ENCODE measurements at regions not wholly inside any gene's neighbourhood (a gene's known extent, or its start where the extent isn't known, plus 50 kb on each side); places are given as distances from the start of the nearest gene placed in this dataset.

DNA sequence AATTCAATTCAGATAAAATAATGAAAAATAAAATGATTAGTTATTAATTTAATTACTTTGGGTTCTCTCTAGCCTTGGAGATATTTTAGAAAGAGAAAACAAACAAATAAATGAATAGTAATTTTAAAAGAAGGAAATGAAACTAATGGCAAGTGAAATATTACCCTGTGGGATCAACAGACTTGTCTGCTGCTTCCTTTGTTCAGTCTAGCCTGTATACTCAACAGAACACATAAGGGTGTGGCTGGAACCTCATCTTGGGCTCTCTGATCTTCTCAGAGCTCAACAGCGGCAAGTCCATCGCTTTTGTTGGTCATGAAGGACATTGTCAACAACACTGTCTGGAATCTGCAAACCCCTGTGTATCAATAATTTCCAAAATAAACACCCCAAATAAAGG lies 904.9 kb downstream of the IPMK start:
- Histone ChIP-seq H4K91ac (ENCODE audit: low read depth, low read length, poor library complexity) (no peak overlapping the region), H3K9me3 (replicated peaks in 1 of 2; ENCODE audit: control insufficient read depth in 2 of 2, insufficient read depth in 1 of 2, low read depth in 1 of 2, low read length in 2 of 2) (no peaks in the 10 kb centered on the region), H3K4me1 (ENCODE audit: control insufficient read depth in 2 of 2, insufficient read depth in 1 of 2, low read depth in 1 of 2, low read length in 2 of 2) (no peaks in the 10 kb centered on the region), H3K4ac (ENCODE audit: low read length) (no peak overlapping the region), H3K14ac (ENCODE audit: low read length) (no peak overlapping the region), H2BK5ac (ENCODE audit: low read length) (no peak overlapping the region), H3K36me3 (replicated peaks in 1 of 2; ENCODE audit: control insufficient read depth in 2 of 2, insufficient read depth in 2 of 2, low read length in 2 of 2) (no peaks in the 10 kb centered on the region), H2BK15ac (ENCODE audit: low read length) (no peak overlapping the region), H3K27me3 (ENCODE audit: control insufficient read depth in 3 of 3, insufficient read depth in 3 of 3, low read depth in 1 of 3, low read length in 3 of 3) (no peaks in the 10 kb centered on the region), H4K8ac (ENCODE audit: low read depth, low read length) (no peak overlapping the region), H3K18ac (ENCODE audit: low read length) (no peak overlapping the region), H3K27ac (replicated peaks; ENCODE audit: low read length) (no peak overlapping the region), H3K4me3 (ENCODE audit: low read length in 2 of 2) (no peak overlapping the region), H2BK120ac (ENCODE audit: low read depth, low read length) (no peak overlapping the region), H2BK12ac (ENCODE audit: low read length) (no peak overlapping the region), H3K4me2 (ENCODE audit: insufficient read depth, low read length, poor library complexity, severe bottlenecking) (no peak overlapping the region), H2AK5ac (ENCODE audit: low read depth, low read length) (no peak overlapping the region), H3K23ac (ENCODE audit: low read depth, low read length, poor library complexity) (no peak overlapping the region), H2AFZ (ENCODE audit: low read length) (no peak overlapping the region), H3K79me1 (ENCODE audit: low read depth, low read length) (no peaks in the 10 kb centered on the region), H3K9ac (ENCODE audit: low read depth, low read length, poor library complexity) (no peak overlapping the region)
- DNase-seq (ENCODE audit: low spot score) = no peak
- WGBS, 2 donors (ENCODE audit: extremely low coverage in 2 of 2, insufficient read length in 2 of 2, insufficient replicate concordance in 1 of 2) = no CpG with 5 or more reads among the region's 2 CpGs

DNA sequence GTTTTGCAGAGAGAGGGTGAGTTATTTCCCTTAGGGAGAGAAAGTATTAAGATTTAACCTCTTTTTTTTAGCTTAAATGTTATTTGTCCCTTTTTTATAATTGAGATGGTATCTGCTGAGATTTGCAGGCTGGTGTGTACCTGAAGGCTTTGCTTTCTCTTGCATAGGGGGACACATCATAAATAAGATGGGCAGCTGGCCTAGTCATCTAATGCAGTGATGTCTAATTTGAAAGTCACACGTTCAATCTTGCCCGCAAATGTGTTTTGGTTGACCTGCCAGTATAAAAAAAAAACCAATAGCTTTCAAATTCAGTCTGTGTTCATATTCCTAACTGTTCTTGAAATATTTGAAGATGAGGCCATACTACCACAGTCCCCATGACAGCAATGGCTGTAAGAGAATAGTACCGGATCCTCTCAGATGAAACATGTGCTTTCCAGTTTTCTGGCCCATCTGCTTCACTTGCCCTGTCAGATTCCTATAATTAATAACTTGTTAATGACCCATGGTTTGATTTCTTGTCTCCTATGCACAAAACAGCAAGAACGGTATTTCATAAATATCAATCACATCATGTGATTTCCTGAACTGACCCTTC lies 914.2 kb downstream of the IPMK start:
- no CpG with 5 or more reads among the region's 4 CpGs for WGBS, 2 donors (ENCODE audit: extremely low coverage in 2 of 2, insufficient read length in 2 of 2, insufficient replicate concordance in 1 of 2)
- Histone ChIP-seq H3K4me1 (ENCODE audit: control insufficient read depth in 2 of 2, insufficient read depth in 1 of 2, low read depth in 1 of 2, low read length in 2 of 2) (no peaks in the 10 kb centered on the region), H2BK5ac (ENCODE audit: low read length) (no peak overlapping the region), H3K36me3 (replicated peaks in 1 of 2; ENCODE audit: control insufficient read depth in 2 of 2, insufficient read depth in 2 of 2, low read length in 2 of 2) (no peaks in the 10 kb centered on the region), H2BK120ac (ENCODE audit: low read depth, low read length) (no peak overlapping the region), H4K91ac (ENCODE audit: low read depth, low read length, poor library complexity) (no peak overlapping the region), H3K27ac (replicated peaks; ENCODE audit: low read length) (no peak overlapping the region), H2AK5ac (ENCODE audit: low read depth, low read length) (no peak overlapping the region), H3K4me2 (ENCODE audit: insufficient read depth, low read length, poor library complexity, severe bottlenecking) (no peak overlapping the region), H3K23ac (ENCODE audit: low read depth, low read length, poor library complexity) (no peak overlapping the region), H2BK15ac (ENCODE audit: low read length) (no peak overlapping the region), H2BK12ac (ENCODE audit: low read length) (no peak overlapping the region), H3K79me1 (ENCODE audit: low read depth, low read length) (no peaks in the 10 kb centered on the region), H3K18ac (ENCODE audit: low read length) (no peak overlapping the region), H3K4ac (ENCODE audit: low read length) (no peak overlapping the region), H4K8ac (ENCODE audit: low read depth, low read length) (no peak overlapping the region), H2AFZ (ENCODE audit: low read length) (no peak overlapping the region), H3K27me3 (ENCODE audit: control insufficient read depth in 3 of 3, insufficient read depth in 3 of 3, low read depth in 1 of 3, low read length in 3 of 3) (no peaks in the 10 kb centered on the region), H3K14ac (ENCODE audit: low read length) (no peak overlapping the region), H3K9ac (ENCODE audit: low read depth, low read length, poor library complexity) (no peak overlapping the region), H3K4me3 (ENCODE audit: low read length in 2 of 2) (no peak overlapping the region), H3K9me3 (replicated peaks in 1 of 2; ENCODE audit: control insufficient read depth in 2 of 2, insufficient read depth in 1 of 2, low read depth in 1 of 2, low read length in 2 of 2) (peaks cover 0 to 2% of the 10 kb centered on the region in 2 donors)
- no peak for DNase-seq (ENCODE audit: low spot score)

- DNase-seq (ENCODE audit: low spot score) = no peak
- no peak overlapping the region for H4K91ac ChIP-seq (ENCODE audit: low read depth, low read length, poor library complexity)
These were observed 916.6 kb downstream of the IPMK start for GRCh38 chr10:57351076-57351475.

GRCh38 chr10:57341294-57341693 lies 926.4 kb downstream of the IPMK start:
- no peak overlapping the region for H3K18ac ChIP-seq (ENCODE audit: low read length)
- no peak overlapping the region for H2AFZ ChIP-seq (ENCODE audit: low read length)
- H3K9me3 ChIP-seq (replicated peaks in 1 of 2; ENCODE audit: control insufficient read depth in 2 of 2, insufficient read depth in 1 of 2, low read depth in 1 of 2, low read length in 2 of 2) = peaks cover 7 to 14% of the 10 kb centered on the region in 2 donors
- no CpG with 5 or more reads among the region's 7 CpGs for WGBS, 2 donors (ENCODE audit: extremely low coverage in 2 of 2, insufficient read length in 2 of 2, insufficient replicate concordance in 1 of 2)
- DNase-seq (ENCODE audit: low spot score) = no peak
- H3K14ac ChIP-seq (ENCODE audit: low read length) = no peak overlapping the region
- no peak overlapping the region for H2BK120ac ChIP-seq (ENCODE audit: low read depth, low read length)
- H4K91ac ChIP-seq (ENCODE audit: low read depth, low read length, poor library complexity) = no peak overlapping the region
- no peaks in the 10 kb centered on the region for H3K79me1 ChIP-seq (ENCODE audit: low read depth, low read length)
- H3K4me2 ChIP-seq (ENCODE audit: insufficient read depth, low read length, poor library complexity, severe bottlenecking) = no peak overlapping the region
- no peaks in the 10 kb centered on the region for H3K4me1 ChIP-seq (ENCODE audit: control insufficient read depth in 2 of 2, insufficient read depth in 1 of 2, low read depth in 1 of 2, low read length in 2 of 2)
- H3K23ac ChIP-seq (ENCODE audit: low read depth, low read length, poor library complexity) = no peak overlapping the region
- H2AK5ac ChIP-seq (ENCODE audit: low read depth, low read length) = no peak overlapping the region
- no peak overlapping the region for H3K9ac ChIP-seq (ENCODE audit: low read depth, low read length, poor library complexity)
- H3K36me3 ChIP-seq (replicated peaks in 1 of 2; ENCODE audit: control insufficient read depth in 2 of 2, insufficient read depth in 2 of 2, low read length in 2 of 2) = no peaks in the 10 kb centered on the region
- no peak overlapping the region for H2BK5ac ChIP-seq (ENCODE audit: low read length)
- H4K8ac ChIP-seq (ENCODE audit: low read depth, low read length) = no peak overlapping the region
- H3K4me3 ChIP-seq (ENCODE audit: low read length in 2 of 2) = no peak overlapping the region
- no peak overlapping the region for H3K4ac ChIP-seq (ENCODE audit: low read length)
- no peak overlapping the region for H2BK12ac ChIP-seq (ENCODE audit: low read length)
- H3K27me3 ChIP-seq (ENCODE audit: control insufficient read depth in 3 of 3, insufficient read depth in 3 of 3, low read depth in 1 of 3, low read length in 3 of 3) = no peaks in the 10 kb centered on the region
- no peak overlapping the region for H2BK15ac ChIP-seq (ENCODE audit: low read length)
- no peak overlapping the region for H3K27ac ChIP-seq (replicated peaks; ENCODE audit: low read length)

More at GRCh38 chr10:57351076-57351475, 916.6 kb downstream of the IPMK start:
- H3K27me3 ChIP-seq (ENCODE audit: control insufficient read depth in 3 of 3, insufficient read depth in 3 of 3, low read depth in 1 of 3, low read length in 3 of 3) = no peaks in the 10 kb centered on the region
- H3K4me3 ChIP-seq (ENCODE audit: low read length in 2 of 2) = peak overlapping the region in 1 of 2 donors; percentile 5
- H2BK5ac ChIP-seq (ENCODE audit: low read length) = no peak overlapping the region
- no peaks in the 10 kb centered on the region for H3K79me1 ChIP-seq (ENCODE audit: low read depth, low read length)
- no peak overlapping the region for H2BK12ac ChIP-seq (ENCODE audit: low read length)
- H3K9me3 ChIP-seq (replicated peaks in 1 of 2; ENCODE audit: control insufficient read depth in 2 of 2, insufficient read depth in 1 of 2, low read depth in 1 of 2, low read length in 2 of 2) = peaks cover 0 to 2% of the 10 kb centered on the region in 2 donors
- no peak overlapping the region for H3K27ac ChIP-seq (replicated peaks; ENCODE audit: low read length)
- no peak overlapping the region for H2BK120ac ChIP-seq (ENCODE audit: low read depth, low read length)
- no CpG with 5 or more reads among the region's 2 CpGs for WGBS, 2 donors (ENCODE audit: extremely low coverage in 2 of 2, insufficient read length in 2 of 2, insufficient replicate concordance in 1 of 2)
- no peak overlapping the region for H2AK5ac ChIP-seq (ENCODE audit: low read depth, low read length)
- no peak overlapping the region for H2BK15ac ChIP-seq (ENCODE audit: low read length)
- no peak overlapping the region for H3K4ac ChIP-seq (ENCODE audit: low read length)
- H3K18ac ChIP-seq (ENCODE audit: low read length) = peak overlapping the region; percentile 31
- H3K4me1 ChIP-seq (ENCODE audit: control insufficient read depth in 2 of 2, insufficient read depth in 1 of 2, low read depth in 1 of 2, low read length in 2 of 2) = no peaks in the 10 kb centered on the region
- H4K8ac ChIP-seq (ENCODE audit: low read depth, low read length) = no peak overlapping the region
- H3K14ac ChIP-seq (ENCODE audit: low read length) = no peak overlapping the region
- H2AFZ ChIP-seq (ENCODE audit: low read length) = no peak overlapping the region
- no peak overlapping the region for H3K4me2 ChIP-seq (ENCODE audit: insufficient read depth, low read length, poor library complexity, severe bottlenecking)
- H3K9ac ChIP-seq (ENCODE audit: low read depth, low read length, poor library complexity) = no peak overlapping the region
- no peak overlapping the region for H3K23ac ChIP-seq (ENCODE audit: low read depth, low read length, poor library complexity)
- H3K36me3 ChIP-seq (replicated peaks in 1 of 2; ENCODE audit: control insufficient read depth in 2 of 2, insufficient read depth in 2 of 2, low read length in 2 of 2) = no peaks in the 10 kb centered on the region
